GM19351 (cell line): ENCODE measurements at regions not wholly inside any gene's neighbourhood (a gene's known extent, or its start where the extent isn't known, plus 50 kb on each side); places are given as distances from the start of the nearest gene placed in this dataset.

Experiments used
- ATAC-seq: cut with Tn5 transposase; IDR thresholded peaks from one replicate; pipeline ENCODE4 v1.9.1; 2021; ENCODE audit warnings: mild to moderate bottlenecking, moderate library complexity; ENCODE audit not compliant: unreplicated experiment

DNA sequence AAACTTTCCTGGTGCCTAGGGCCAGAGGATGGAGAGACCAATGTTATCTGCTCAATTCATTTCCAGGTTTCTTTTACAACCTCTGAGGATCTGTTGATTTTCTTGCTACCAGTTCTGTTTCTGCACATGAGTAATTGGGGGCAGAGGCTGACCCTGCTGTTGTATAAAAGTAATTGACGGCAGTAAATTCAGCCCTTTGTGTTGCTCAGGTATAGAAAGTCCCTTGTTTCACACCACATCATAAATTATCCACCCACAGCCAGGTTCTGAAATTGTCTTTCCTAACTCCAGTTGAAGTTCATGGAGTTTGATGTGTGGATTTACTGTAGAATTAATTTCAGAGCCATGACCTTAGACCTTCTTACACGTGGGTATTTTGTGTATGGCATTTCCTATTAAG is 107.4 kb upstream of the GRIK2 start:
- no peak for ATAC-seq

DNA sequence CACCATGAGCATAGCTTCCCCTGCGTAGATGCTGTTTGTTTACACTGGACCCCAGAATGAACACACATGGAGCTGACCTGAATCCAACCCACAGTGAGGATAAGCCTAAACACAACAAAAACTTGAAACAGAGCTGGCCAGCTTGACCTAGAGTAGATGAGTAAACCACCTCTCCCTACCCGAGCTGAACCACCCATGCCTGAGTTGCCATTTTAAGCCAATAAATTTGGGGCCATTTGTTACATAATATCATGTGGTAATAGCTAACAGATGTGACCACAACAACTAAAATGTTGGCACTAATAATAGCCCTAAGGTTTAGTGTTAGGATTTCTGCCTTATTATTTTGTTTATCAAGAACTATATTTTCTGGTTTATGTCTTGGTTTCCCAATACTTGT is 103.2 kb upstream of the GRIK2 start:
- ATAC-seq, result no peak

DNA sequence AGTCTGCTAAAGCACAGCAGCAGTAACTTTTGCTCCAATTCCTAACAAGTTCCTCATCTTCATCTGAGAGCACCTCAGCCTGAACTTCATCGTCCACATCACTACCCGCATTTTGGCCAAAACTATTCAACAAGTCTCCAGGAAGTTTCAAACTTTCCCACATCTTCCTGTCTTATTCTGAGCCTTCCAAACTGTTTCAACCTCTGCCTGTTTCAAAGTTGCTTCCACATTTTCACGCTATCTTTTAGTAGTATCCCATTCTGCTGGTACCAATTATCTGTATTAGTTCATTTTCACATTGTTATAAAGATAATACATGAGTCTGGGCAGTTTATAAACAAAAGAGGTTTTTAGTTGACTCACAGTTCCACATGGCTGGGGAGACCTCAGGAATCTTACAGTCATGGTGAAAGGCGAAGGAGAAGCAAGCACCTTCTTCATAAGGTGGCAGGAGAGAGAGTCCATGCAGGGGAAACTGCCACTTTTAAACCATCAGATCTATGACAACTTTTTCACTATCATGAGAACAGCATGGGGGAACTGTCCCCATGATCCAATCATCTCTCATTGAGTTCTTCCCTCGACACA is 99.4 kb upstream of the GRIK2 start:
- ATAC-seq, result no peak

DNA sequence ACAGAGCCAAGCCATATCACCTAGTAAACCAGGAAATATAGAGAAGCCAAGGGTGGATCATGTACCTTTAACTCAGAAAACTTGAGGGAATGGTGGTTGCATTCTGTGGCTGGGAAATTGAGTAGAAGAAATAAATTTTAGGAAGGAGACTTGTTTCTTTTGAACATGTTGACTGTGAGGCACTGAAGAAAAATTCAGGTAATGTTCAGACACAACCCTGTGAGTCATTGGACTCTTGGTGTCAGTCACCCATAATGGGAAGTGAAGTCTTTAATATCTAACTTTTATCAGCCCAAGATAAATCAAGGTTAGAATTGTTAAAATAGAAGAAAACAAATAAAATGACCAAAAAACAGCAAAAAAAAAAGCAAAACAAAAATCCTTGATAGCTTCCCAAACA is 98.8 kb upstream of the GRIK2 start:
- ATAC-seq, result no peak

DNA sequence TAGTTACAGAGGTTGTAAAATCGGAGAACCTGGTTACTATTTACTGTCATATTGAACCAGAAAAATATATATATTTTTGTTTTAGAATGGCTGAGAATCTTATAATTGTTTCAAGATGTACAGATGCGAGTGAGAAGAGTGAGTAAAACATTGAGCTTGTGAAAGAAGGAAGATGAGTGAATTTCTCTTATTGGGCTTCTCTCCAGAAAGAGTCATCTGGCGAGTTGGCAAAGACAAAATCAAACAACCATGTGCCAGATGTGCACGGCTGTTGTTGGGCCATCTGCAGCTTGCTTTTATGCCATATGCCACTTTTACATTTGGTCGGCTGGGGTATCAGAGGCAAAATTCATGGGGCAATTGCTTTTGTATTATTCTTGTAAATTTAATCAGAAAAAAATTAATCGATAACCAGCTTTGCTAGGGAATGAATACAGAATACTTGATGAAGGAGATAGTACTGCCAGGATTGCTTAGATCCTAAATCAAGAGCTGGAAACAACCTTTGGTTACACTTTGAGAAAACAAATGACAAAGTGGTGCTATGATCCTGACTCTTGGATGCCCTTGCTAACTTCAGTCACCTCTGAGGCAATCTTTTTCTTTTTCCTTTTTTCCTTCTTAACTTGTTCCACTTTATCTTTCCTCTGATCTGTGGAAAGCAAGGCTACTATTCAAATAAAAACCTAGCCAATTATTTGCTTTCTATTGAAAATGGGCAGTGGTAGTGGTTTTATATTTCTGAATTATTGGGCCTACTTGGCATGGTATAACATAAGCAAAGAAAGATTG is 97.1 kb upstream of the GRIK2 start:
- no peak for ATAC-seq

DNA sequence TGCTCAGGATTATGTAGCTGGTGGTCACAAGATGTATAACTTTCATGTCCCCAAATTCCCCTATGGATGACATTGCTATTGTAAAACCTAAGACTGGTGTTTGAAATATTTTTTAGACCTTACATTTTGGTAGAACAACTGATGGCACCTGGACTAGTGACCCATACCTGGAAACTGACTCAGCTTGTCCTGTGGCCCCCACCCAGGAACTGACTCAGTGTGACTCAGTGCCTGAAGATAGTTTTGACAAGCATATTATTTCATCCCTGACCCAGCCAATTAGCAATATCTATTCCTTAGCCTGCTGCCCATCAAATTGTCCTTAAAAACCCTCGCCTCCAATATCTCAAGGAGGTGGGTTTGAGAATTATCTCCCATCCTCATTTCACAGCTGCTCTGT is 90.9 kb upstream of the GRIK2 start:
- ATAC-seq, result no peak

DNA sequence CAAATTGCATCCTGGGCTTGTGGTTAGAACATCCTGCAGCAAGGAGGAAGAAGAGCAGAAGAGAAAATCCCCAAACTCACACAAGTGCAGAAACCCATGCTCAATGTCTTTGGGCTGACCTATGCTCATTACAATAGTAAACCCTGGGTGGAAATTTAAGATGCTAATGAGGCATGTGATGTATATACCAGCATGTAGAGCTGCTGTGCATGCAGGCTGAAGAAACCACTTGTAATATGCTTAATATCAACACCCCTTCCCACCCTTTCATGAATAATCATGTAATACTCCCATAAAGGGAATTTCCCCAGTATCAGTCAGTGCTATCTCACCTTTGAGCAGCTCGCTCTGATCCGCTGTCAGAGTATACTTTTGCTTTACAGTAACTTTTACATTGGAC is 90.0 kb upstream of the GRIK2 start:
- ATAC-seq, result no peak

DNA sequence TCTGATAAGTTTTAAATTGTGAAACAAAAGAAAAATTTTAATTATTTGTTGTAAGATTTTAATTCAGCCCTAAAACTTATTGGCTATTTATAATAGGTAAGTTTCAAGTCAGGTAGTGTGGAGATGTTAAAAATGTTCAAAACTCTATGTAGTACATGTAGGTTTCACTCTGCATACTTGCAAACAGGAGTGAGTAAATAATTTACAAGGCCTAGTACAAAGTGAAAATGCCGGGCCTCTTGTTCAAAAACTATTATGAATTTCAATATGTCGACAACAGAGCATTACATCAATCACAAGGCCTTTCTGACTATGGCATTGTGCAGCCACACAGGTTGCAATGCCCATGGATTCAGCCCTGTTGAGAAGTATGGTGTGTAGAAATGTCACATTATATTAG is 80.9 kb upstream of the GRIK2 start:
- no peak for ATAC-seq

DNA sequence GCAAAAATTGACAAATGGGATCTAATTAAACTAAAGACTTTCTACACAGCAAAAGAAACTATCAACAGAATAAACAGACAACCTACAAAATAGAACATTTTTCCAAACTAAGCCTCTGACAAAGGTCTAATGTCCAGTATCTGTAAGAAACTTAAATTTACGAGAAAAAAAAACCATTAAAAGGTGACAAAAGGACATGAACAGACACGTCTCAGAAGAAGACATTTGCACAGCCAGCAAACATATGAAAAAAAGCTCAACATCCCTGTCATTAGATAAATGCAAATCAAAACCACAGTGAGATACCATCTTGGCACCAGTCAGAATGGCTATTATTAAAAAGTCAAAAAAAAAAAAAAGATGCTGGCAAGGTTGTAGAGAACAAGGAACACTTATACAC is 70.6 kb upstream of the GRIK2 start:
- no peak for ATAC-seq

DNA sequence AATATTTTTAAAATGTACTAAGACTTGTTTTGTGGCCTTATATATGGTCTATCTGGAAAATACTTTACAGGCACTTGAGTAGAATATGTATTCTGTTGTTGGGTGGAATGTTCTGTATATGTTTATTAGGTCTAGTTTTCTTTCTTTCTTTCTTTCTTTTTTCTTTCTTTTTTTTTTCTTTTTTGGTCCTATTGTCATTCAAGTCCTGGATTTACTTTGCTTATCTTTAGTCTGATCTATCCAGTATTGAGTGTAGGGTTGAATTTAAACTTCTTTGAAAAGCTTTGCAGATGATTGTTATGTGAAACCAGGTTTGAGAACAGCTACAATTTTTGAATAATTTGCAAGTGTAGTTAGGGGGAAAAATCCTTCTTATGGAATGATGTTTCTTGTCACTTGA is 67.1 kb upstream of the GRIK2 start:
- no peak for ATAC-seq

DNA sequence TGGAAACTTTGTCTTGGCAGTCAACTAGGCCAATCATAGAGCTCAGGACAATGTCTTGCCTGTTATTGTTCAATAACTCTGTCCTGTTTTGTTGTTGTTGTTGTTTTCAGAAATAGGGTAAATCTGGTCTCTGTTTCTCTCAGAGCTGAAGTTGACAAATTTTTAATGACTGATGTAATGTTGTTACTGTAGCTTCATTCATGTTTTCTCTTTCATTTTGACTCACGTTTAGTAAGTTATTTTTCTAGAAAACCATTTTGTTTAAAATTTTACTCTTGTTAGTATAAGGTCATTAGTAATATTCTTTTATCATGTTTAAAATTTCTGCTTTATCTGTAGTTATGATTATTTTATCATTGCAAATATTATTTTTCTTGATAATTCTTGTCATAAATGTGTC is 51.6 kb upstream of the GRIK2 start:
- no peak for ATAC-seq
